ENCODE measurements at regions not wholly inside any gene's neighbourhood (a gene's known extent, or its start where the extent isn't known, plus 50 kb on each side); places are given as distances from the start of the nearest gene placed in this dataset.

GRCh38 chr12:91896286-91897024, 249.2 kb downstream of the BTG1 start:
- DNase-seq, result no peak
- H3K4me3 Mint-ChIP-seq, result no peak overlapping the region
- peaks cover 0 to 1% of the 10 kb centered on the region in 2 donors for H3K36me3 Mint-ChIP-seq
- H3K27ac Mint-ChIP-seq, result no peak overlapping the region
- no peak for ATAC-seq (replicated peaks)
- H3K27me3 Mint-ChIP-seq, result peaks cover 0 to 11% of the 10 kb centered on the region in 2 donors
- H3K4me1 Mint-ChIP-seq, result peaks cover 3 to 13% of the 10 kb centered on the region in 2 donors
- peaks cover 1 to 3% of the 10 kb centered on the region in 2 donors for H3K9me3 Mint-ChIP-seq

GRCh38 chr12:91894911-91895310, 250.7 kb downstream of the BTG1 start:
- Mint-ChIP-seq H3K27ac (no peak overlapping the region), H3K4me1 (peaks cover 0 to 6% of the 10 kb centered on the region in 2 donors)
- ATAC-seq (replicated peaks), result no peak

DNA sequence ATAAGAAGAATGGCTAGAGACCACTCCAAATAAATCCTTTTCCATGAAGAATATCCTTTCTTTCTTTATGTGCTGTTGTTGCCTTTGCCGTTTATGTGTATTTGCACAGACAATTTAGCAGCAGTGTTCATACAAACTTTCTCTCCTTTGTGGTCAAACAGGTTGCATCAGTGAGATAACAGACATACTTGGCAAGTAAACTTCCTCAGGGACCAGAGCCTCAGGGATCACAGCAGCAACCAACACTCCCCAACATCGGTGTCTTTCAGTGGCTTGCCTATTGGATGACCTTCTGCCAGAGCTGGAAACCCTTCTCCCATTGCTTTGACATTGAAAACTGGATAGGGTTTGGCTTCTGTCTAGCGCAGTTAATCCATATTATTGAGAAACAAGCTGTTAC, 252.2 kb downstream of the BTG1 start:
- ATAC-seq (replicated peaks), result no peak
- Mint-ChIP-seq H3K4me3 (no peak overlapping the region), H3K4me1 (peaks cover 0 to 6% of the 10 kb centered on the region in 2 donors), H3K27ac (no peak overlapping the region), H3K9me3 (no peaks in the 10 kb centered on the region), H3K27me3 (peaks cover 0 to 15% of the 10 kb centered on the region in 2 donors), H3K36me3 (no peaks in the 10 kb centered on the region)
- DNase-seq, result no peak

More at GRCh38 chr12:91894911-91895310, 250.7 kb downstream of the BTG1 start:
- Mint-ChIP-seq H3K4me3 (no peak overlapping the region), H3K36me3 (no peaks in the 10 kb centered on the region), H3K9me3 (no peaks in the 10 kb centered on the region), H3K27me3 (peaks cover 0 to 11% of the 10 kb centered on the region in 2 donors)
- no peak for DNase-seq

DNA sequence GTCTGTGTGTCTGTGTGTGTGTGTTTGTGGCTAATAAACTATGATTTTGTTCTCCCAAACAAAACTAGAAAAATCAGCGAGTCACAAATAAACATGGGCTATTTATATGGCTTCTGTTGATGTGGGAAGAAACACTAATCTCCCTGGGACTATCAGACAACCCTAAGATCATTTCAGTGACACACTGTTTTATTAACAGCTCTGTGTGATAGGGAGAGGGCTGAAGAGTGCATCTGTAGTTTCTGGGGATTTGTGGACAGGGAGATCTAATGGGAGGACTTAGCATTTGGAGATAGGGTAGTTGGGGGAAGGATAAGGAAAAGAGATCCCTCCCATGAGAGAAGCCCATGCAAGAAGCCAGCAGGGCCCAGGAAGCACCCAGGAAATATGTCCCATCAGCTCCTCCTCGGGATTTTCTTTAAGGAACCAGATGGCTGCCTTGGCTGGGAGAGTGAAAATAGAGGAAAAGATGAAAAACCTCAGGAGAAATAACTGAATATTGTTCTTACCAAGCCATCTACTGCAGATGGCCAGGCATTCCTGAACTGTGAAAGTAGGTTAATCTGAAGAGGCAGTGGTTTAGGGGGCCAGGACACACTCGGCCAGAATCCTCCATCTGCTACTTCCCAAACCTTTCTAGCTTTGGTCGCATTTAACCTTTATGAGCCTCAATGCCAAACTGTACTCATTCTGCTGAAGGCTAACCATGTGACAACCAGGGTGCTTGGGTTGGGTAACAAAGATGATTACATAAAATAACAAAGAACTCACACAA, 253.4 kb downstream of the BTG1 start:
- Mint-ChIP-seq H3K9me3 (no peaks in the 10 kb centered on the region), H3K27me3 (peaks cover 0 to 15% of the 10 kb centered on the region in 2 donors), H3K4me1 (peaks cover 0 to 6% of the 10 kb centered on the region in 2 donors), H3K27ac (no peak overlapping the region), H3K36me3 (no peaks in the 10 kb centered on the region), H3K4me3 (no peak overlapping the region)
- DNase-seq (no peak), ATAC-seq (replicated peaks) (no peak)

DNA sequence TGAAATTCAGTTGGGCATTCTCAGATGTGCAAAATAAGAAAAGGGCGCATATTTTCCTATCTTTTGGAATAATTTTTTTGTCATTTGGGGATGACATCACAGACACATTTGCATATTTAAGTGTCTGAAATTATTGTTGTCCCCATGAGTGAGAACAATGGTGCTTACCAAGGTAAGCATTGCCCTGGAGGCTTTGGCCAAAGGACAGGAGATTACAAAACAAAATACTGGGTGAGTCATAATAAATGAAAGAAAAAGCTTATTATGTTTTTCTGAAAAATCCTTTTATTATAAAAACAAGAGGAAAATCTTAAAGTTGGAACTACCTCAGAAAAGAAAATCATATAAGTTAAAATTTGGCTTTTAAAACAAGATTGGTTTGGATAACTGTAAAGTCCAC, 254.9 kb downstream of the BTG1 start:
- Mint-ChIP-seq H3K36me3 (no peaks in the 10 kb centered on the region), H3K27me3 (peaks cover 0 to 9% of the 10 kb centered on the region in 2 donors), H3K27ac (no peak overlapping the region), H3K4me3 (no peak overlapping the region), H3K4me1 (peaks cover 0 to 6% of the 10 kb centered on the region in 2 donors), H3K9me3 (no peaks in the 10 kb centered on the region)
- DNase-seq (no peak), ATAC-seq (replicated peaks) (no peak)

DNA sequence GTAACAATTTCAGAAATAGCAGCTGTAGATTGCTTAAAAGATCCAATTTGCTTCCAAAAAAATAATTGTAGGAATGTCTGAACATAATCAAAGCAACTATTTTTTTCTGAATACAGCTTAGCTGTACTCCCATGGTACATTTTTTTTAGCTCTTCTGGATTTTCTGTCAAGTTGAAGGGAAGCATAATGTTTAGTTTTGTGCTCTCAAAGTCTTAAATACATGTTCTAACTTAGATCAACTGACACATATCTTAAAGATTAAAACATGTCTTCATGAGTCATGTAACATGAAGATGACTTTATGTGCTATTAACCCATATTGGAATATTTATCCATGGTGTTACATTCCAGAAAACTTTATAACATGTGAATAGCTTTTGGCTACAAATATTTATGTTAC, 255.7 kb downstream of the BTG1 start:
- DNase-seq (no peak), ATAC-seq (replicated peaks) (no peak)
- H3K9me3 Mint-ChIP-seq, result no peaks in the 10 kb centered on the region
- peaks cover 0 to 9% of the 10 kb centered on the region in 2 donors for H3K27me3 Mint-ChIP-seq
- no peak overlapping the region for H3K27ac Mint-ChIP-seq
- H3K4me1 Mint-ChIP-seq, result peaks cover 0 to 6% of the 10 kb centered on the region in 2 donors
- H3K36me3 Mint-ChIP-seq, result no peaks in the 10 kb centered on the region
- no peak overlapping the region for H3K4me3 Mint-ChIP-seq

DNA sequence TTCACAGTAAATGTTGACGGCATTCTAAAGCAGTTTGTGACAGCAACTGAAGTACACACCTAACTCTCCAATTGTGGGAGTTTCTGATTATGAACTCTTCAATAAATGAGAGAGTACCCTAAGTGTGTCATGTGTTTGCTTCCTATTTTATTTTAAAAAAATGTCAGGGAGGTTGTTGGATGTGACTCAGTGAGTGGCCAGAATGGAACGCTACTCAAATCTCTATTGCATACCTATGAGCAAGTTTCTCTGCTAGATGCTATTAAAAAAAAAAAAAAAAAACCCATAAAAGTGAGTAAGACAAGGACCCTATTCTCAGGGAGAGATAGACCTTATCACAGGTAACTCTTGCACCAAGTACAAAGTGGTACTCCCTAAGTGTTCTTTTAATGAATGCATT, 256.6 kb downstream of the BTG1 start:
- H3K9me3 Mint-ChIP-seq, result no peaks in the 10 kb centered on the region
- peaks cover 0 to 9% of the 10 kb centered on the region in 2 donors for H3K27me3 Mint-ChIP-seq
- no peak overlapping the region for H3K4me3 Mint-ChIP-seq

DNA sequence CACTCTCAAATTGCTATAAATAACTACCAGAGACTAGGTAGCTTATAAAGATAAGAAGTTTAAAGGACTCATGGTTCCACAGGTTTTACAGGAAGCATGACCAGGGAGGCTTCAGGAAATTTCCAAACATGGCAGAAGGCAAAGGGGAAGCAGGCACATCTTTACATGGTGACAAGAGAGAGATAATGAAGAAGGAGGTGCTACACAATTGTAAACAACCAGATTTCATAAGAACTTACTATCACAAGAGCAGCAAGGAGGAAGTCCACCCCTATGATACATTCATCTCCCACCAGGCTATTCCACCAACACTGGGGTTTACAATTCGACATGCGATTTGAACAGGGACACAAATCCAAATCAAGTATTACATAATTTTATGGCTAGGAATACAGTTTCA, 257.7 kb downstream of the BTG1 start:
- no peak for ATAC-seq (replicated peaks)

More for the DNA sequence above, 256.6 kb downstream of the BTG1 start:
- no peak for ATAC-seq (replicated peaks)
- Mint-ChIP-seq H3K36me3 (no peaks in the 10 kb centered on the region), H3K4me1 (peaks cover 0 to 6% of the 10 kb centered on the region in 2 donors), H3K27ac (no peak overlapping the region)
- DNase-seq, result no peak

GRCh38 chr12:91885851-91886731, 259.6 kb downstream of the BTG1 start:
- no peaks in the 10 kb centered on the region for H3K9me3 Mint-ChIP-seq
- no peaks in the 10 kb centered on the region for H3K4me1 Mint-ChIP-seq
- ATAC-seq (replicated peaks), result no peak
- peaks cover 0 to 4% of the 10 kb centered on the region in 2 donors for H3K27me3 Mint-ChIP-seq
- H3K4me3 Mint-ChIP-seq, result no peak overlapping the region
- DNase-seq, result no peak
- no peaks in the 10 kb centered on the region for H3K36me3 Mint-ChIP-seq
- H3K27ac Mint-ChIP-seq, result no peak overlapping the region

More for the DNA sequence above, 257.7 kb downstream of the BTG1 start:
- no peaks in the 10 kb centered on the region for H3K36me3 Mint-ChIP-seq
- no peak overlapping the region for H3K4me3 Mint-ChIP-seq
- H3K27me3 Mint-ChIP-seq, result peaks cover 0 to 9% of the 10 kb centered on the region in 2 donors
- H3K4me1 Mint-ChIP-seq, result no peaks in the 10 kb centered on the region
- no peaks in the 10 kb centered on the region for H3K9me3 Mint-ChIP-seq
- no peak for DNase-seq
- no peak overlapping the region for H3K27ac Mint-ChIP-seq

- Mint-ChIP-seq H3K36me3 (no peaks in the 10 kb centered on the region), H3K9me3 (no peaks in the 10 kb centered on the region), H3K27ac (no peak overlapping the region), H3K4me3 (no peak overlapping the region), H3K27me3 (peaks cover 0 to 1% of the 10 kb centered on the region in 2 donors), H3K4me1 (peaks cover 0 to 10% of the 10 kb centered on the region in 2 donors)
- DNase-seq (no peak), ATAC-seq (replicated peaks) (no peak)
Measured at GRCh38 chr12:91884230-91884629, 261.4 kb downstream of the BTG1 start.

DNA sequence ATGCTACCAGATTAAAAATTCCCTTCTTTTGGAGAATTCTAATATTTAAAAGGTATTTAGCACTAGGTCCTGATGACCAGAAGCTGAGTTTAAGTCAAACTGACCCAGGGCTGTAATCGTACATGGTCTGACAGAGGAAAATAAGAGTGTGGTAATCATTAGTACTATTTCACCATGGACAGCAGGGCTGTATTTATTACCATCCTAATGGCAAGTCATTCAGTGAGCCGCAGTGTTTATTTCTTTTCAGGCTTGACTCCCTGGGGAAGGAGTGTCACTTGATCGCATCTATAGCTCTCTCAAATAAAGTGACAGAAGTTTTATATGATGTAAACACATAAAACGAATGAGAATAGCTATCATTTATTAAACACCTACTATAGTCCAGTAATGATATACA, 261.8 kb downstream of the BTG1 start:
- peaks cover 0 to 10% of the 10 kb centered on the region in 2 donors for H3K4me1 Mint-ChIP-seq
- DNase-seq (no peak), ATAC-seq (replicated peaks) (no peak)
- no peaks in the 10 kb centered on the region for H3K36me3 Mint-ChIP-seq
- no peaks in the 10 kb centered on the region for H3K9me3 Mint-ChIP-seq
- no peak overlapping the region for H3K27ac Mint-ChIP-seq
- no peaks in the 10 kb centered on the region for H3K27me3 Mint-ChIP-seq
- no peak overlapping the region for H3K4me3 Mint-ChIP-seq

GRCh38 chr12:91882910-91883309, 262.7 kb downstream of the BTG1 start:
- ATAC-seq (replicated peaks), result no peak
- Mint-ChIP-seq H3K4me3 (no peak overlapping the region), H3K9me3 (no peaks in the 10 kb centered on the region), H3K27me3 (no peaks in the 10 kb centered on the region), H3K4me1 (peaks cover 2 to 13% of the 10 kb centered on the region in 2 donors), H3K36me3 (no peaks in the 10 kb centered on the region), H3K27ac (no peak overlapping the region)
- no peak for DNase-seq

- ATAC-seq (replicated peaks) (no peak), DNase-seq (no peak)
- Mint-ChIP-seq H3K4me3 (no peak overlapping the region), H3K36me3 (no peaks in the 10 kb centered on the region), H3K4me1 (peaks cover 18 to 37% of the 10 kb centered on the region in 2 donors), H3K27me3 (no peaks in the 10 kb centered on the region), H3K9me3 (no peaks in the 10 kb centered on the region), H3K27ac (no peak overlapping the region)
Measured at GRCh38 chr12:91880528-91880927, 265.1 kb downstream of the BTG1 start.
